SK-N-MC (cell line): ENCODE measurements at regions not wholly inside any gene's neighbourhood (a gene's known extent, or its start where the extent isn't known, plus 50 kb on each side); places are given as distances from the start of the nearest gene placed in this dataset.

Experiments used
- EZH2 ChIP-seq: fragments of 200-600 bp; sonication (generic); IDR thresholded peaks from one replicate; pipeline ENCODE4 v1.6.1; 2017; ENCODE audit warnings: antibody characterized with exemption
- POLR2AphosphoS5 ChIP-seq: IDR thresholded peaks from 2 replicates; pipeline ENCODE4 v1.6.1; 2012; ENCODE audit warnings: mild to moderate bottlenecking, low read depth, low read length, borderline replicate concordance

DNA sequence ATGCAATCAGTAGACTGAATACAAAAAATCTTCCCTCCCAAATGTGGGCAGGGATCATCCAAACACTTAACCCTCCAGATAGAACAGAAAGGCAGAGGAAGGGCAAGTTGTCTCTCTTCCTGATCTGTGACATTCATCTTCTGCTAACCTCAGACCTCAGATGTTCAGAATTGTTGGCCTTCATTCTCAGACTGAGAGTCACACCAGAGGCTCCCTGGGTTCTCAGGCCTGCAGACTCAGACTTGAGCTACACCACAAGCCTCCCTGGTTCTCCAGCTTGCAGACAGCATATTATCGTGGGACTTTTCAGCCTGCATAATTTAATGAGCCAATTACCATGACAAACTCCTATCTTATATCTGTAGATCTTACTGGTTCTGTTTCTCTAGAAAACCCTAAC lies 1471.6 kb upstream of the ADGRL3 start:
- no peak for TF ChIP-seq POLR2AphosphoS5
- TF ChIP-seq EZH2: no peak
